IPS-15b (cell line): ENCODE measurements at regions not wholly inside any gene's neighbourhood (a gene's known extent, or its start where the extent isn't known, plus 50 kb on each side); places are given as distances from the start of the nearest gene placed in this dataset.
"Not testable (repeated sequence)": the region's sequence is repeated elsewhere in the genome, so short reads cannot be mapped to it uniquely, and the experiment has no call there.

ENCODE experiments used
- H3K27me3 ChIP-seq: one replicate; pipeline ENCODE4 v1.6.1; 2013; ENCODE audit warnings: low read length; ENCODE audit not compliant: control insufficient read depth, insufficient read depth
- H3K36me3 ChIP-seq: one replicate; pipeline ENCODE4 v1.6.1; 2013; ENCODE audit warnings: low read length; ENCODE audit not compliant: control insufficient read depth, insufficient read depth
- H3K4me1 ChIP-seq: one replicate; pipeline ENCODE4 v1.6.1; 2013; ENCODE audit warnings: mild to moderate bottlenecking, low read length; ENCODE audit not compliant: control insufficient read depth, insufficient read depth
- H3K4me3 ChIP-seq: one replicate; pipeline ENCODE4 v1.5.1; 2013; ENCODE audit warnings: low read depth, low read length
- H3K9ac ChIP-seq: one replicate; pipeline ENCODE4 v1.6.1; 2013; ENCODE audit warnings: low read depth, mild to moderate bottlenecking, low read length
- H3K9me3 ChIP-seq: one replicate; pipeline ENCODE4 v1.6.1; 2013; ENCODE audit warnings: mild to moderate bottlenecking, low read length; ENCODE audit not compliant: control insufficient read depth, insufficient read depth

DNA sequence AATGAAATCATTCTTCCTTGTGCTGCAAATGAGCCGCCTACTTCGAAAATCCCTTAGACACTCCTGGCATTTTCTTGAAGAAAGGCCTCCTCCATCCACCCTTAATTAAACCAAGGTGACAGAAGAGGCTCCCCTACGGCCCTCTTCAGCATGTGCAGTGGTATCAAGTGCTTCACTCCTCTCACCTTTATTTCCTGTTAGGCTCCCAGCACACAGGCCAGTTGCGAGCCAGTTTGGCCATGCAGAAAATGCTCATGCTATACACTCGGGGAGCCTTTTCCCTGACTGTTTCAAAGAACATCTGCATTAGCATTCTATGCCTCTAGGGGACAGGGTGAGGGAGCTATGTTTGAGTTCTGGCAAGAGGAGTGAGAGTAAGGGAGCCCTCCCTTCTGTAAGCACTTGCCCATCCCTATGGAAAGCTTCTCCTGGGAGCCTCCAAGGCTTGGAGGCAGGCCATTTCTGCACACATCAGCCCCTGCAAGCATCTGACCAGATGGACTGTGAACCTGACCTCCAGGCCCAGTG lies 291.5 kb downstream of the RPS29 start:
- H3K36me3 ChIP-seq, result no peaks in the 10 kb centered on the region
- H3K27me3 ChIP-seq, result no peaks in the 10 kb centered on the region
- no peaks in the 10 kb centered on the region for H3K9me3 ChIP-seq

GRCh38 chr14:49287004-49287403 lies 299.2 kb downstream of the RPS29 start:
- no peak overlapping the region for H3K4me3 ChIP-seq
- no peaks in the 10 kb centered on the region for H3K27me3 ChIP-seq
- no peaks in the 10 kb centered on the region for H3K36me3 ChIP-seq
- no peaks in the 10 kb centered on the region for H3K9me3 ChIP-seq
- H3K4me1 ChIP-seq, result no peaks in the 10 kb centered on the region
- H3K9ac ChIP-seq, result no peak overlapping the region

More for the DNA sequence above, 291.5 kb downstream of the RPS29 start:
- no peak overlapping the region for H3K9ac ChIP-seq
- H3K4me3 ChIP-seq, result no peak overlapping the region
- H3K4me1 ChIP-seq, result no peaks in the 10 kb centered on the region

GRCh38 chr14:49286257-49286983 lies 299.8 kb downstream of the RPS29 start:
- H3K36me3 ChIP-seq, result no peaks in the 10 kb centered on the region
- H3K9me3 ChIP-seq, result no peaks in the 10 kb centered on the region
- H3K9ac ChIP-seq, result no peak overlapping the region
- no peaks in the 10 kb centered on the region for H3K4me1 ChIP-seq
- H3K27me3 ChIP-seq, result no peaks in the 10 kb centered on the region
- H3K4me3 ChIP-seq, result no peak overlapping the region

DNA sequence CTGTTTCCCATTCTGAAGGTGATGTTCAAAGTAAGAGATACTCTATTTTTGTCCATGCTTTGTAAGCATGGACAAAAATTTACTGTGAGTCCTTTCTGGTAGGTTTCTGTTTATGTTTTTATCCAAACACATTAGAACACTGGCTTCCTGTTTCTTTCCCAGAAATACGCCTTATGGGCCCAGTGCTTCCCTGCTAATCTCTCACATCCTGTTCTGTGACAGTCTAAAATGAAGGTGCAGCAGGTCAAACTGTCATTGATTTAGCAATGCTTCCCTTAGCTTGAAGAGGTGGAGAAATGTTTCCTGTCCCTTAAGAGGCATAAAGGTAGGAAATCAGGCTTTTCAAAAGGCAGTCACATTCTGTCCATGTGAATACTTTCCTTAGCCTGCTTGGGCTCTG lies 305.6 kb downstream of the RPS29 start:
- H3K9me3 ChIP-seq, result no peaks in the 10 kb centered on the region
- no peaks in the 10 kb centered on the region for H3K27me3 ChIP-seq
- no peak overlapping the region for H3K4me3 ChIP-seq
- H3K9ac ChIP-seq, result no peak overlapping the region
- no peaks in the 10 kb centered on the region for H3K36me3 ChIP-seq
- H3K4me1 ChIP-seq, result no peaks in the 10 kb centered on the region

GRCh38 chr14:49250517-49250916 lies 335.7 kb downstream of the RPS29 start:
- Histone ChIP-seq H3K36me3 (no peaks in the 10 kb centered on the region), H3K4me3 (no peak overlapping the region), H3K4me1 (no peaks in the 10 kb centered on the region)

DNA sequence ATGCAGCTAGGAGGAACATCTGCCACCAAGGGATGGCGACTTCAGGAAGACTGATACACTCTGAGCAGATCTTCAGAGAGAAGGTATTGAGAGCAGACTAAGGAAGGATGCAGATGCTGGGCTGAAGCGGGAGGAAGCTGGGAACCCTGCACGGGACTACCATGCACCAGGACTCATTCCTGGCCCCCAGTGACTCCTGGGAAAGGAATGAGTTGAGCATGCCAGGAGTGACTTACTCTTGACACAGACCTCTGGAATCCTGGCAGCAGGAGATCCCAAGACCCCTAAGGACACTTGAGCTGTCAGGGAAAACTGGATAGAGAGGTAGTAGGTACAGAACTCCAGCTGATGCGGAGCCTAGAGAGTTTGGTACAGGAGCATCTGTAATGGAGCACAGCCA lies 336.1 kb downstream of the RPS29 start:
- Histone ChIP-seq H3K27me3 (no peaks in the 10 kb centered on the region), H3K9ac (no peak overlapping the region)

More at GRCh38 chr14:49250517-49250916, 335.7 kb downstream of the RPS29 start:
- Histone ChIP-seq H3K9me3 (no peaks in the 10 kb centered on the region), H3K9ac (no peak overlapping the region), H3K27me3 (no peaks in the 10 kb centered on the region)

GRCh38 chr14:49249022-49249421 lies 337.2 kb downstream of the RPS29 start:
- Histone ChIP-seq H3K27me3 (no peaks in the 10 kb centered on the region), H3K9me3 (no peaks in the 10 kb centered on the region), H3K4me3 (no peak overlapping the region), H3K36me3 (no peaks in the 10 kb centered on the region), H3K9ac (no peak overlapping the region), H3K4me1 (no peaks in the 10 kb centered on the region)

More for the DNA sequence above, 336.1 kb downstream of the RPS29 start:
- Histone ChIP-seq H3K9me3 (no peaks in the 10 kb centered on the region), H3K36me3 (no peaks in the 10 kb centered on the region), H3K4me1 (no peaks in the 10 kb centered on the region), H3K4me3 (no peak overlapping the region)

DNA sequence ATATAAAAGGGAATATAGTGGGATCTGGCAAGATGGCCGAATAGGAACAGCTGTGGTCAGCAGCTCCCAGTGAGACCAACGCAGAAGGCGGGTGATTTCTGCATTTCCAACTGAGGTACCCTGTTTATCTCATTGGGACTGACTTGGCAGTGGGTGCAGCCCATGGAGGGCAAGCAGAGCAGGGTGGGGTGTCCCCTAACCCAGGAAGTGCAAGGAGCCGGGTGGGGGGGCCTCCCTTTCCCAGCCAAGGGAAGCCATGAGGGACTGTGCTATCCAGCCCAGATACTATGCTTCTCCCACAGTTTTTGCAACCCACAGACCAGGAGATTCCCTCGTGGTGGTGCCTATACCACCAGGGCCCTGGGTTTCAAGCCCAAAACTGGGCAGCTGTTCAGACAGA lies 342.4 kb downstream of the RPS29 start:
- not testable (repeated sequence) for H3K9ac ChIP-seq, H3K9me3 ChIP-seq, H3K4me1 ChIP-seq, H3K4me3 ChIP-seq, H3K36me3 ChIP-seq, H3K27me3 ChIP-seq

DNA sequence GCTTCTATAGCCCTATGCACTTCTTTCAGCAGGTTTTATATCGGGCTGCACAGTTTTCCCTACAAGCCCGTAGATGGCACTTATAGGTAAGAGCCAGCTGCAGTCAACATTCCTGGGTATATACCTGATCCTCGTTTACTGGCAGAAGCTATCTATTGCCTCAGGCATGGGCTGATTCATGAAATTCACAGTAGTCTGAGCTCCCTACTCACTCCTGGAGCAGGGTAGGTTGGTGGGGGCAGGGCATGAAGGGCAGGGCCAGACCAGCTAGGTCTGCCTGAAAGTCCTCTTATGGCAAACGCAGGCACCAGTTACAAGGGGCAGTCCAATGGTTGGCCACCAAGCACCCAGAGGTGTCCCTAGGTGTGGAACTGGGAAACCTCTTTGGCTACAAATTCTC lies 345.8 kb downstream of the RPS29 start:
- no peak overlapping the region for H3K4me3 ChIP-seq
- H3K4me1 ChIP-seq, result no peaks in the 10 kb centered on the region
- no peaks in the 10 kb centered on the region for H3K9me3 ChIP-seq
- H3K9ac ChIP-seq, result no peak overlapping the region
- no peaks in the 10 kb centered on the region for H3K36me3 ChIP-seq
- H3K27me3 ChIP-seq, result no peaks in the 10 kb centered on the region

DNA sequence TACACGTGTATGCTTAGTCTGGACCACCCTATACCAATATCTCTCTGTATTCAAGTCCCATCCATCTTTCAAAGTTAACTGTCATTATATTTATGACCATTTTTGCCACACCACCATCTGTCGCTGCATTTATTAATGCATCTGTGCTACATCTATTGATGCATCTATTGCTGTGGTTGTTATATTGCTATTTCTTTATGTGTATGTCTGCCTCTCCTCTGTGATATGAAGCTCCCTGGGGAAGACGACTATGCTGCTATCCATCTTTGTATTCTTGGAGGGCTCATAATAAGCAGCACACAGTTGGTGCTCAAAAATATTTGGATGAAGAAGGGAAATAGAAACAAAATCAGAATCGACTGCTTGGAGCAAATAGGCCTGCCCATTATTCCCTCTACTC lies 357.6 kb downstream of the RPS29 start:
- Histone ChIP-seq H3K9ac (no peak overlapping the region), H3K9me3 (no peaks in the 10 kb centered on the region), H3K36me3 (no peaks in the 10 kb centered on the region), H3K4me3 (no peak overlapping the region), H3K27me3 (no peaks in the 10 kb centered on the region), H3K4me1 (no peaks in the 10 kb centered on the region)

DNA sequence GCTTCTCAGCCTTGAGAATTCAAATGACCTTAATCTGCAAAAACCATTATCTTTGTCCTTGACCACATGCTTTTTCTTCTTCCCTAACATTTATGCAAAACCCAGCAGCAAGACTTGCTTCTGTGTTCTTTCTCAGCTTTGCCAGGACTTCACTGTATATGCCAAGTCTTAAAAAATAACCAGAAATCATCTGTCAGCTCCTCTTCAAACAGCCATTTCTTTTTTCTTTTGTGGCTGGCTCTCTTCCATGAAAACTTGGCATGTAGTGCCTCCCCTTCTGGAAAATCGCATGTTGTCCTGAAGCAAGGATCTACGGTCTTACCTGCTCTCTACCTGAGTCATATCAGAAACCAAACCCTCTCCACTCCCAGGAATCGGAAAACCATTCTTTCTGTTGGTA lies 364.9 kb downstream of the RPS29 start:
- Histone ChIP-seq H3K9me3 (no peaks in the 10 kb centered on the region), H3K4me1 (no peaks in the 10 kb centered on the region), H3K27me3 (no peaks in the 10 kb centered on the region), H3K36me3 (no peaks in the 10 kb centered on the region), H3K9ac (no peak overlapping the region), H3K4me3 (no peak overlapping the region)

- H3K4me1 ChIP-seq, result no peaks in the 10 kb centered on the region
- H3K4me3 ChIP-seq, result no peak overlapping the region
- no peaks in the 10 kb centered on the region for H3K27me3 ChIP-seq
- no peak overlapping the region for H3K9ac ChIP-seq
- H3K36me3 ChIP-seq, result no peaks in the 10 kb centered on the region
- no peaks in the 10 kb centered on the region for H3K9me3 ChIP-seq
These were observed 365.7 kb downstream of the RPS29 start for GRCh38 chr14:49220492-49220891.
